ENCODE measurements at regions not wholly inside any gene's neighbourhood (a gene's known extent, or its start where the extent isn't known, plus 50 kb on each side); places are given as distances from the start of the nearest gene placed in this dataset.

GRCh38 chr3:187848401-187848800 lies 103.1 kb upstream of the BCL6 start:
- TF ChIP-seq CTCF (IDR thresholded peaks at IDR 0.05), result no peak
- TF ChIP-seq POLR2A (IDR thresholded peaks at IDR 0.05), result no peak

All from Peyer's patch (tissue), 4 donors.